GM10248 (cell line): ENCODE measurements at regions not wholly inside any gene's neighbourhood (a gene's known extent, or its start where the extent isn't known, plus 50 kb on each side); places are given as distances from the start of the nearest gene placed in this dataset.
"Not testable (repeated sequence)": the region's sequence is repeated elsewhere in the genome, so short reads cannot be mapped to it uniquely, and the experiment has no call there.

Source experiments
- CTCF ChIA-PET: fragments of 300-600 bp; sonication (Branson Sonifier 250); formaldehyde crosslinking; extraction: SDS; loops from one replicate; lab custom pipeline; 2021; ENCODE audit warnings: antibody characterized with exemption; lab: Yijun Ruan, JAX
- POLR2A ChIA-PET: fragments of 350-650 bp; sonication (Branson Sonifier 250); formaldehyde crosslinking; extraction: SDS; loops from one replicate; lab custom pipeline; 2020; ENCODE audit warnings: antibody characterized with exemption; lab: Yijun Ruan, JAX
- DNase-seq: peaks from one replicate; pipeline ENCODE4 v3.0.0; 2012; ENCODE audit errors: extremely low spot score
- CTCF ChIP-seq: IDR thresholded peaks from 2 replicates; pipeline ENCODE4 v1.5.1; 2012; ENCODE audit warnings: mild to moderate bottlenecking, low read depth; ENCODE audit errors: extremely low read depth, missing control alignments, control extremely low read depth

DNA sequence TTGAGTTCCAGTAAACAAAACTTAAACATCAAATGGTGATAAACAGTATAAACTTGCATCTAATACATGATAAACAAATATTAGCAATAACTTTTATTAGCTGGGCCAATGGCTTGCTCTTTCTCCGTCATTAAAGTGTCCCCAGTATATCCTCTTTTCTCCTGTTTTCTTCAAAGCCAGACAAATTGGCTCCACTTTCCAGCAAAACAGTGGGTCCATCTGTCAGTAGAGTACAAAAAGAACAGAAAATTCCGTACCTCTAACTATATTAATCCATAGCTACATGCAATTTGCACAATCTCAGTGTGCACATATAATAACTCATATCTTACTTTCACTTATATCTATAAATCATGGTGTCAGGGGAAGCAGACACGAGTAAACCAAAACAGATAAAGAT, 678.0 kb upstream of the SPRY2 start:
- ChIA-PET CTCF (interaction anchor here (1.0 to 3.0 kb wide), 6 partner anchors 11 to 1344 kb away, joined by 3 to 34 read pairs (median 8); no protein-coding TSS in a partner anchor), POLR2A (no interaction called here)
- DNase-seq = no peak
- no peak for TF ChIP-seq CTCF

DNA sequence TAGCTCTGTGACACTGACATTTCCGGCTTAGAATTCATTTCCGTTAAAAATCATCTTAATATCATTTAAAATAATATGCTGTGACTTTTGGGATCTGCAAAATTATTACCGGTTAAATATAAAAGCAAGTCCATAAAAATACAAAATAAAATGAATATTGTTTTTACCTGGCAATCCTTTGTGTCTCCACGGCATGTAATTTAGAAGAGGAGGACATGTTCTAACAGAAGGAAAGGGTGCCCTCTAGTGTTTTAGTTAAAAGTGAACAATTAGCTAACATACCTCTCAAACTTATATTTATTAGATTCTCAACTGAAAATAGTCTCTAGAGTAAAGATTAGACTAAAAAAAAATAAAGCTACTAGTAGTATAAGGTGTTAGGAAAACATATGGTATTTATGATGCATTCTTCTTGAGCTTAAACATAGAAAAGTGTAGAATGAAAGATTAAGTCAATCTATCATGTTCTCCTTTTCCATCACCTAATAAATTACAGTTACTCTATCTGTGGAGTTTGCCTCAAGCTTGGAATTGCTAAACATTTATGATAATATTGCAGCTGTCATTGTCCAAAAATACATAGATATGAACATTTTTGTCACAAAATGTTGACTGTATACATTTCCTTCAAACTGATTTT, 676.7 kb upstream of the SPRY2 start:
- peak; percentile 54 for TF ChIP-seq CTCF
- CTCF ChIA-PET = interaction anchor here (0.8 to 3.0 kb wide), 11 partner anchors 8 to 1352 kb away, joined by 3 to 34 read pairs (median 5); partner anchors contain the start of gene SPRY2
- DNase-seq = peak; percentile 23
- POLR2A ChIA-PET = no interaction called here

GRCh38 chr13:81012031-81012430, 671.1 kb upstream of the SPRY2 start:
- DNase-seq = no peak
- ChIA-PET CTCF (no interaction called here), POLR2A (no interaction called here)
- no peak for TF ChIP-seq CTCF

DNA sequence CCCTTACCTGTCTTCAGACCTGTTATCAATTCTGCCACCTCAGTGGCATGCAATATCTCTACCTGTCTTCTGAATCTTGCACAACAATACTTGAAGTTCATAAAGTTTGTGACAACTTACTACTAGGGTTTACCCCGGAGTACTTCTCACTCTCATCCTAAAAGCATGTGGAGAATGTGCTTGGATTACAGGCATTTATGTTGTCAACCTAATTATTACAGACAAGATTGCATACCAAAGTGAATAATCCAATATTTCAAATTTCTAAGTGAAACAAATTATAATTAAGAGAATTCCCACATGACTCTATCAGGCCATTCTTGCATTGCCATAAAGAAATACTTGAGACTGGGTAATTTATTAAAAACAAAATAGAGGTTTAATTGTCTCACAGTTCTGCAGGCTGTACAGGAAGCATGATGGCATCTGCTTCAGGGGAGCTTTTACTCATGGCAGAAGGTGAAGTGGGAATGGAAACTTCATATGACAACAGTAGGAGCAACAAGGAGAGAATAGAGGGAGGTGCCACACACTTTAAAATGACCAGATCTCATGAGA, 661.0 kb upstream of the SPRY2 start:
- no peak for TF ChIP-seq CTCF

GRCh38 chr13:80998603-80999002, 657.7 kb upstream of the SPRY2 start:
- POLR2A ChIA-PET, DNase-seq: not testable (repeated sequence)
- CTCF ChIA-PET = interaction anchor here (1.5 kb wide), 1 partner anchor 19 kb away, joined by 5 read pairs; no protein-coding TSS in a partner anchor

More for the DNA sequence above, 661.0 kb upstream of the SPRY2 start:
- no peak for DNase-seq
- POLR2A ChIA-PET = no interaction called here
- CTCF ChIA-PET = interaction anchor here (1.2 kb wide), 1 partner anchor 23 kb away, joined by 3 read pairs; no protein-coding TSS in a partner anchor

- no peak for DNase-seq
Measured at GRCh38 chr13:80989747-80990146, 648.8 kb upstream of the SPRY2 start.

More at GRCh38 chr13:80989747-80990146, 648.8 kb upstream of the SPRY2 start:
- ChIA-PET POLR2A (no interaction called here), CTCF (interaction anchor here (4.0 kb wide), 1 partner anchor 12 kb away, joined by 20 read pairs; no protein-coding TSS in a partner anchor)
- TF ChIP-seq CTCF = no peak
